ENCODE measurements at regions not wholly inside any gene's neighbourhood (a gene's known extent, or its start where the extent isn't known, plus 50 kb on each side); places are given as distances from the start of the nearest gene placed in this dataset.

GRCh38 chr5:65085516-65085850, 316.8 kb downstream of the CWC27 start:
- Histone ChIP-seq H4K5ac (ENCODE audit: insufficient read length, low read depth, low read length) (no peak overlapping the region), H2BK5ac (ENCODE audit: insufficient read length, low read length) (no peak overlapping the region), H3K9me3 (ENCODE audit: control insufficient read depth, low read depth, low read length) (no peaks in the 10 kb centered on the region), H2BK15ac (ENCODE audit: low read depth, low read length) (no peak overlapping the region), H3K79me2 (ENCODE audit: insufficient read depth, low read length) (no peaks in the 10 kb centered on the region), H4K8ac (replicated peaks; ENCODE audit: insufficient read length, low read depth, low read length) (no peak overlapping the region), H3T11ph (ENCODE audit: low read length) (no peak overlapping the region), H2AK5ac (ENCODE audit: insufficient read length, low read length) (no peak overlapping the region), H3K27me3 (ENCODE audit: insufficient read depth, low read length) (no peaks in the 10 kb centered on the region), H3K4me1 (ENCODE audit: insufficient read depth, low read length) (no peaks in the 10 kb centered on the region), H3K56ac (ENCODE audit: insufficient read length, low read depth, low read length) (no peak overlapping the region), H2BK12ac (ENCODE audit: insufficient read length, low read depth, low read length) (no peak overlapping the region), H3K18ac (ENCODE audit: insufficient read length, low read depth, low read length) (no peak overlapping the region), H3K27ac (ENCODE audit: insufficient read length, low read depth, low read length) (no peak overlapping the region), H3K9ac (ENCODE audit: extremely low read depth, insufficient read length, low read length) (no peak overlapping the region), H4K91ac (ENCODE audit: insufficient read length, low read depth, low read length) (no peak overlapping the region), H3K23ac (ENCODE audit: insufficient read length, low read depth, low read length) (no peak overlapping the region), H3K14ac (ENCODE audit: insufficient read depth, low read length) (no peak overlapping the region), H2AFZ (ENCODE audit: low read length) (no peak overlapping the region), H2BK20ac (ENCODE audit: low read depth, low read length, poor library complexity, severe bottlenecking) (no peak overlapping the region), H3K23me2 (ENCODE audit: insufficient read length, low read depth, low read length, poor library complexity, severe bottlenecking) (no peaks in the 10 kb centered on the region), H3K4me2 (ENCODE audit: insufficient read depth, insufficient read length, low read length) (no peak overlapping the region), H3K79me1 (ENCODE audit: insufficient read depth, low read depth, low read length, poor library complexity, severe bottlenecking) (no peaks in the 10 kb centered on the region), H2BK120ac (ENCODE audit: low read depth, low read length, poor library complexity, severe bottlenecking) (no peak overlapping the region), H4K20me1 (ENCODE audit: control insufficient read depth, insufficient read depth, insufficient read length) (no peaks in the 10 kb centered on the region), H3K4ac (ENCODE audit: low read depth, low read length) (no peak overlapping the region)
- WGBS (ENCODE audit: extremely low coverage, insufficient read length, low lambda C conversion rate), result no CpG with 5 or more reads among the region's 1 CpG
- no peak for DNase-seq
- Mint-ChIP-seq H3K4me3 (no peak overlapping the region), H3K9me3 (no peaks in the 10 kb centered on the region), H3K4me1 (peaks cover 2 to 9% of the 10 kb centered on the region in 2 experiments; a peak in 3 of 4 replicates), H3K36me3 (ENCODE audit: insufficient read depth in 1 of 3, low read depth in 3 of 3) (no peaks in the 10 kb centered on the region), H3K27ac (no peak overlapping the region; a peak in 1 of 7 replicates), H3K27me3 (ENCODE audit: low read depth) (no peaks in the 10 kb centered on the region)
- no peak for TF ChIP-seq CTCF (conservative IDR thresholded peaks at IDR 0.05)
